MM.1S (cell line): ENCODE measurements at regions not wholly inside any gene's neighbourhood (a gene's known extent, or its start where the extent isn't known, plus 50 kb on each side); places are given as distances from the start of the nearest gene placed in this dataset.
"Not testable (repeated sequence)": the region's sequence is repeated elsewhere in the genome, so short reads cannot be mapped to it uniquely, and the experiment has no call there.

Experiments used
- DNase-seq: peaks from one replicate; pipeline ENCODE4 v3.0.0-alpha.2; 2015
- H2AFZ ChIP-seq: fragments of 300-600 bp; sonication (generic); 2 replicates; pipeline ENCODE4 v1.6.0; 2016; ENCODE audit warnings: antibody characterized with exemption, low read length
- H3F3A ChIP-seq: fragments of 300-600 bp; sonication (generic); 2 replicates; pipeline ENCODE4 v1.6.1; 2016; ENCODE audit warnings: mild to moderate bottlenecking, antibody characterized with exemption, low read length, moderate library complexity, mixed read lengths; ENCODE audit not compliant: insufficient read depth
- H3K27ac ChIP-seq: fragments of 300-600 bp; sonication (generic); 2 replicates; pipeline ENCODE4 v1.5.1; 2016; ENCODE audit warnings: mild to moderate bottlenecking, low read length
- H3K27me3 ChIP-seq: fragments of 300-600 bp; sonication (generic); replicated peaks from 2 replicates; pipeline ENCODE4 v1.6.0; 2016; ENCODE audit warnings: low read length; ENCODE audit not compliant: insufficient read depth
- H3K36me3 ChIP-seq: fragments of 300-600 bp; sonication (generic); replicated peaks from 2 replicates; pipeline ENCODE4 v1.6.1; 2016; ENCODE audit warnings: mild to moderate bottlenecking, low read length, mixed read lengths; ENCODE audit not compliant: insufficient read depth
- H3K4me1 ChIP-seq: fragments of 300-600 bp; sonication (generic); 2 replicates; pipeline ENCODE4 v1.6.1; 2016; ENCODE audit warnings: low read length, mixed read lengths
- H3K4me2 ChIP-seq: fragments of 300-600 bp; sonication (generic); 2 replicates; pipeline ENCODE4 v1.6.0; 2016; ENCODE audit warnings: low read depth, low read length
- H3K4me3 ChIP-seq: fragments of 300-600 bp; sonication (generic); 2 replicates; pipeline ENCODE4 v1.5.1; 2016; ENCODE audit warnings: low read length, mixed read lengths
- H3K79me2 ChIP-seq: fragments of 300-600 bp; sonication (generic); 2 replicates; pipeline ENCODE4 v1.6.1; 2016; ENCODE audit warnings: mixed run types, low read length, mixed read lengths
- H3K9ac ChIP-seq: fragments of 300-600 bp; sonication (generic); 2 replicates; pipeline ENCODE4 v1.6.1; 2016; ENCODE audit warnings: low read length, mixed read lengths
- H3K9me2 ChIP-seq: fragments of 300-600 bp; sonication (generic); replicated peaks from 2 replicates; pipeline ENCODE4 v1.6.1; 2016; ENCODE audit warnings: mild to moderate bottlenecking, low read length, mixed read lengths; ENCODE audit not compliant: insufficient read depth
- H3K9me3 ChIP-seq: fragments of 300-600 bp; sonication (generic); replicated peaks from 2 replicates; pipeline ENCODE4 v1.6.1; 2016; ENCODE audit warnings: mild to moderate bottlenecking, low read length, mixed read lengths; ENCODE audit not compliant: insufficient read depth
- H4K20me1 ChIP-seq: fragments of 300-600 bp; sonication (generic); 2 replicates; pipeline ENCODE4 v1.6.1; 2016; ENCODE audit warnings: mild to moderate bottlenecking, low read length, moderate library complexity, mixed read lengths; ENCODE audit not compliant: insufficient read depth
- CTCF ChIP-seq: fragments of 300-600 bp; sonication (generic); IDR thresholded peaks from 2 replicates; pipeline ENCODE4 v1.5.1; 2016; ENCODE audit warnings: antibody characterized with exemption, low read length, mixed read lengths
- EZH2 ChIP-seq: fragments of 300-600 bp; sonication (generic); optimal IDR thresholded peaks from 2 replicates; pipeline ENCODE3; 2017; ENCODE audit warnings: low read depth, mild to moderate bottlenecking, antibody characterized with exemption, low read length, mixed read lengths
- EZH2phosphoT487 ChIP-seq: fragments of 300-600 bp; sonication (generic); IDR thresholded peaks from 2 replicates; pipeline ENCODE4 v1.6.1; 2018; ENCODE audit warnings: antibody characterized with exemption, low read length

GRCh38 chr14:48563489-48563888 lies 888.1 kb upstream of the MDGA2 start:
- Histone ChIP-seq H3K4me2 (no peak overlapping the region), H3K27me3 (no peaks in the 10 kb centered on the region), H3K79me2 (no peaks in the 10 kb centered on the region), H3K4me1 (no peaks in the 10 kb centered on the region), H3K9me3 (no peaks in the 10 kb centered on the region), H3K9ac (no peak overlapping the region), H3K4me3 (no peak overlapping the region), H3K9me2 (no peaks in the 10 kb centered on the region), H2AFZ (no peak overlapping the region), H3K36me3 (no peaks in the 10 kb centered on the region), H3F3A (no peaks in the 10 kb centered on the region), H4K20me1 (no peaks in the 10 kb centered on the region), H3K27ac (no peak overlapping the region)
- TF ChIP-seq EZH2 (no peak), EZH2phosphoT487 (no peak), CTCF (no peak)
- DNase-seq = no peak

GRCh38 chr14:48561438-48561837 lies 886.0 kb upstream of the MDGA2 start:
- not testable (repeated sequence) for H3K36me3 ChIP-seq, DNase-seq, H3K9me2 ChIP-seq, H4K20me1 ChIP-seq, H3K9ac ChIP-seq, H3K79me2 ChIP-seq, H3K4me1 ChIP-seq, H3K4me2 ChIP-seq, H3K9me3 ChIP-seq, H3F3A ChIP-seq, H3K4me3 ChIP-seq, H3K27ac ChIP-seq, H2AFZ ChIP-seq, H3K27me3 ChIP-seq

GRCh38 chr14:48560421-48560820 lies 885.0 kb upstream of the MDGA2 start:
- H3F3A ChIP-seq = no peaks in the 10 kb centered on the region
- H3K27ac ChIP-seq = no peak overlapping the region
- H3K9me3 ChIP-seq = no peaks in the 10 kb centered on the region
- TF ChIP-seq EZH2 = no peak
- no peaks in the 10 kb centered on the region for H3K9me2 ChIP-seq
- H3K79me2 ChIP-seq = no peaks in the 10 kb centered on the region
- no peak for DNase-seq
- H2AFZ ChIP-seq = no peak overlapping the region
- H3K27me3 ChIP-seq = no peaks in the 10 kb centered on the region
- no peak overlapping the region for H3K4me3 ChIP-seq
- no peak overlapping the region for H3K9ac ChIP-seq
- H3K36me3 ChIP-seq = no peaks in the 10 kb centered on the region
- H4K20me1 ChIP-seq = no peaks in the 10 kb centered on the region
- no peak overlapping the region for H3K4me2 ChIP-seq
- H3K4me1 ChIP-seq = no peaks in the 10 kb centered on the region

GRCh38 chr14:48553443-48553842 lies 878.0 kb upstream of the MDGA2 start:
- no peaks in the 10 kb centered on the region for H3K79me2 ChIP-seq
- no peak overlapping the region for H3K4me3 ChIP-seq
- H3K4me2 ChIP-seq = no peak overlapping the region
- H3K9ac ChIP-seq = no peak overlapping the region
- H2AFZ ChIP-seq = no peak overlapping the region
- no peaks in the 10 kb centered on the region for H3K4me1 ChIP-seq
- DNase-seq = no peak
- H3K36me3 ChIP-seq = no peaks in the 10 kb centered on the region
- TF ChIP-seq EZH2 = no peak
- H3F3A ChIP-seq = no peaks in the 10 kb centered on the region
- H3K9me3 ChIP-seq = no peaks in the 10 kb centered on the region
- H3K27me3 ChIP-seq = no peaks in the 10 kb centered on the region
- no peaks in the 10 kb centered on the region for H3K9me2 ChIP-seq
- H4K20me1 ChIP-seq = no peaks in the 10 kb centered on the region
- H3K27ac ChIP-seq = no peak overlapping the region

- Histone ChIP-seq H3K9me3 (no peaks in the 10 kb centered on the region), H3K4me1 (no peaks in the 10 kb centered on the region), H2AFZ (no peak overlapping the region), H3K27ac (no peak overlapping the region), H3K27me3 (no peaks in the 10 kb centered on the region), H3F3A (no peaks in the 10 kb centered on the region), H3K4me3 (no peak overlapping the region), H3K4me2 (no peak overlapping the region), H4K20me1 (no peaks in the 10 kb centered on the region), H3K36me3 (no peaks in the 10 kb centered on the region), H3K79me2 (no peaks in the 10 kb centered on the region), H3K9ac (no peak overlapping the region), H3K9me2 (no peaks in the 10 kb centered on the region)
- DNase-seq = no peak
- TF ChIP-seq EZH2phosphoT487 (no peak), CTCF (no peak), EZH2 (no peak)
These were observed 871.6 kb upstream of the MDGA2 start for GRCh38 chr14:48546996-48547395.
